NCI-H446 (cell line): ENCODE measurements at regions not wholly inside any gene's neighbourhood (a gene's known extent, or its start where the extent isn't known, plus 50 kb on each side); places are given as distances from the start of the nearest gene placed in this dataset.

Experiments
- DNase-seq, 2 experiments: peaks; one replicate each; lab custom pipeline; 2025; lab: John Stamatoyannopoulos, UW

DNA sequence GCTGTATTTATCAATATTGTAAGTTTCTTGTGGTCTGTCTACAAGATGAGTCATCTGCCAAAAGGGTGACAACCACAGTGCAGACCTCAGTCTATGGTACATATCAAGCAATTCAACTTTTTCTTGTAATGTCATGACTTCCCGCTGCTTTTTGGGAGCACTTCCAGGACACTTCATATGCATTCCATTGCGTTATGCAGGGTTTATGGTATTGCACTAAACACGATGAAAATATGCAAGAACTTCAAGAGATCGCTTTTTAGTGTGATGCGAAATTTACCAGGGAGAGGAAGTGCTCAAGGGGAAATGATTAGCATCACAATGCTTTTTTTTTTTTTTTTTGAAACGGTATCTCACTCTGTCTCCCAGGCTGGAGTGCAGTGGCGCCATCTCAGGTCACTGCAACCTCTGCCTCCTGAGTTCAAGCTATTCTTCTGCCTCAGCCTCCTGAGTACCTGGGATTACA is 166.5 kb downstream of the TFAP2A start:
- DNase-seq: no peak

DNA sequence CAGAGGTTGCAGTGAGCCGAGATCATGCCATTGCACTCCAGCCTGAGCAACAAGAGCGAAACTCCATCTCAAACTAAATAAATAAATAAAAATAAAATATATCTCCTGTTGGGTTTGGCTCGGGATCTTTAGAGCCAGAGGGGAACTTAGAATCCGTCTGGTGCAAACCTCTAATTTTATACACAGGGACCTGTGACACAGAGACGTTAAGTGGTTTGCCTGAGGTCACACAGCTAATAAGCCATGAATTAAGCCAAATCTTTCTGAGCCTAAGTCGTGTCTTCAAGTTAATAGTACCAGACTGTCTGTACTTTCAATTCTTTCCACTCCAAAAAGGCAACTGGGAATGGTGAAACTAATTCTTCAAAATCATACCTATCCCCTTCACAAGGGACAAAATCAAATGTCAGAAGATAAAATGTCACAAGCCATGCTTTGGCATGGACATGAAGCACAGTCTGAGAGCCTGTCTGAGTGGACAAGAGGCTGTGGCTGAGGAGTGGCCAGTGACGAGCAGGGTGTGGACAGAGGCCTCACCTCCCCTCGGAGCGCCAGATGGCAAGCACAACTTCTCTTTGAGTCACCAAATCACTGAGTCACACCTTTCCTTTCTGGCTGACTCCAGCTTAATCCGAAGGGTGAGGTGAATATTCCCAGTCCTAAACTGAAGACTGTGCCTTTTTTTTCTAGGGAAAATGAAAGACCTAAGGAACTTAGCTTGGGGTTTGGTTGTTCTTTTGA is 177.4 kb downstream of the TFAP2A start:
- DNase-seq: no peak

DNA sequence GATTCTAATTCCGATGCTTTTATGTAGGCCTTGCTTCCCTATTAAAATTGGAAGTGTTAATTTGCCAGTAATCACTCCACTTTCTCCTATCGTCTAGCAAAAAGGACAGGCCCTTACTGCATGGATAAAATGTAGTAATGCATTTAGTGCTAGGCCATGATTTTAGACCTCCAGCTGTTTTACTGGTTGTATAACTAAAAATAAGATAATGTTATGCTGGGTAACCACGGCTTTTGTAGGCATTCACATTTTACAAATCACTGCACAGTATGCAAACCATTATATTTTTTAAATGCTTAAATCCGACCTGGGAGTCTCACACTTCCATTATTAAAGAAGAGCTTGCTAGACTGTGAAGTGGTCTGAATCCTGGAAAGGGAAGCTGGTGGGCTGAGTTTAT is 179.5 kb downstream of the TFAP2A start:
- DNase-seq: no peak

DNA sequence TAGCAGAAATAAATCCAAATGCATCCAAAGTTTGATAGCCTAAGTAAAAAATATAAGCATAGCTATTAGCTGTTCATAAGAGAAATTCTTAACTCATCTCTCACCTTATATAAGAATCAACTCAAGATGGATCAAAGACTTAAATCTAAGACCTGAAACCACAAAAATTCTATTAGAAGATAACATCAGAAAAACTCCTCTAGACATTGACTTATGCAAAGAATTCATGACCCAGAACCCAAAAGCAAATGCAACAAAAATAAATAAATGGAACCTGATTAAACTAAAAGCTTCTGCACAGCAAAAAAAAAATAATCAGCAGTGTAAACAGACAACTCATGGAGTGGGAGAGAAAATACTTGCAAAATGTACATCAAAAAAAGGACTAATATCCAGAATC is 184.3 kb downstream of the TFAP2A start:
- DNase-seq: no peak

DNA sequence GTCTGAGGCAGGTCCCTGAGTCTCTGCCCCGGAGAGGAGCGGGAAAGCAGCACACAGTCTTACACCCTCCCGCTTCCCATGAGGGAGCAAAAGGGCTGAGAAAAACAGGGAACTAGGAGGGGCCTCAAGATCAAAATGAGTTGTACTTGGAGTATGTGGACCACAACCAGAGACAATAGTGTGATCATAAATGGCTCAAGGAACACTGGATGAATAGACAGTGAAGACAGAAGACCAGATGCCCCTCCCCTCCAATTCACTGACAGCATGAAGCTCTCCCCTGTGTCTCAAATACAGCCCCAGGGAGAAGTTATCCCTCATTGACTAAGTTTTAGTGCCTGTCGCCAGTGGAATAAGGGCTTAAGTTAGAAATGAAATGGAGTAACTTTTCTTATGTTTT is 191.0 kb downstream of the TFAP2A start:
- DNase-seq: no peak

DNA sequence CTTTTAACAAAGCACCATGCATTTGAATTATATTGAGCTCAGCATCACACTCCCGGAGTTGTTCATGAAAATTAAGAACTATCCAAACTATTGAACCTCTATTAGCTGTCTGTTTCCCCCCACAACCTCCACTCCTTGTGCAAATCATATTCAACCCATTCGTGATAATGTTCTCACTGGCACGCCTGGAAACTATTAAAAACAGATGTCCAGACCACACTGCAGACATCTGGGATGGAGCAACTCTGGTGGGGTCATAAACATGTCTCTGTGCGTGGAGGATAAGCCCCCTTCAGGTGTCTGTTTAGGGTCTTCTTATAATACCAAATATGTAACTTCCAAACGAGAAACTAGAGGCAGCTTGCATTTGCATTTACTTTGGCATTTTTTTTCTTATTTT is 193.7 kb downstream of the TFAP2A start:
- no peak for DNase-seq

DNA sequence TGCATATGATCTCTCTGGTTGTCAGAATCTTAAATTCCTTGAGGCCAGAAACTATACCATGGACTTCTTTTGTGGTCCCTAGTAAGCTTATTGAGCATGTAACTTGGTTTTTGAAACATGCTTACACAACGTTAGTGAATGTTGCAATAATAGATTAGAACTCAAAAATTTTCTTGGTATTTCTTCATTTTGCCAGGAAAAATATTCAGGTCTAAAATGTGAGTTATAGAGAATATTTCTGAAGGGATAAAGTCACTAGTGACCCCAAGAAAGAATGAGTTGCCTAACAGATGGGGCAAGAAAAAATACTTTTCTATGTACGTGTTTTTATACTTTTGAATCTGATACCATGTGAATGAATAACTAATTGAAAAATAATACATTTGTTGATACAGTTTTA is 195.4 kb downstream of the TFAP2A start:
- DNase-seq: no peak

DNA sequence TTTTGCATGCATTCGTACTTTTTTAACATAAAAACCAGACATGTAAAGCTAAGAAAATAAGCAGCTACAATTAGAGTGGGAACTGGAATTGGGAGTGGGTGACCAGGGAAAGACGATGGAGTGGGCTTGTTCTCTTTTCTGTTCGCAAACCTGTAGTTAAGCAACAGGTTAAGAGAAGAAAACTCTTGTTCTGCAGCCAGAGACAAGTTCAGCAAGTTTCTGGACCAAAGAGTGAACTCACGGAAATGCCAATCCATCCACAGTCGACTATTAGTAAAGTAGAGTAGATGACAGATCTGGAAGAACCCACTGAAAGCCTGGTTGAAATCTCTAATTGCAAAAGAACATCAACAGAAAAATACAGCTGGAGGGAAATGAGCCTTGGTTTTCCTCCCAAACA is 197.8 kb downstream of the TFAP2A start:
- no peak for DNase-seq

DNA sequence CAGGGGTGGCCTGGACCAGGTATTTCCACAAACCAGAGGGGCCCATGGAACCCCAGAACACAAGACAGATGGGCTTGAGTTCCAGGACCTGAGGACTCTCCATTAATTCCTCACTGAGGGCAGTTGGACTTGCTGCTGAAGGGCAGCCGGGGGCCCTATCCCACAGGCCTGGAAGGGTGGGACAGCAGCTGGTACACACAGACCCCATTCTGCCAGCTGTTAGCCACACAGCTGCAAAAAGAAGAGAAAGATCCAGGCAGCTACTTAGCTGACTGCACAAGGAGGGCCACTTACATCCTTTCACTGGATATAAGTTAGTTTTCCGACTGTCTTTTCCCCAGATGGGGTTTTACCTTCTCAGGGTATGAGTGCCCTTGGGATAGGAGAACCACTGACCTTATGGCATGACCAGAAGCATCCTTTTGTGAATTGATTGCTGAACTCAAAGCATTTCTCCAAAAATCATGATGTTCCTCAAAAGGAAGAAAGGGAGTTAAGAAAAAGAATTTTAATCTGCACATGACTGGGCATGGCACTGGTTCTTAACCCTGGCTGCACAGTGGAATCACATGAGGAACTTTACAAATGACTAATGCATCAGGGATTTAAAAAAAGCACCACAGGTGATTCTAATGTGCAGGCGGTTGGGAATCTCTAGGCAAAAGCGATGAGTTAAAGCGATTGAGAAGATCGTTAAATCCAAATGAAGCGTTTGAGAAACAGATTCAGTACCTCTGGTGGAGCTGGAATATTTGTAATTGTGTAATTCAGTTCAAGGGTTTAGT is 199.4 kb downstream of the TFAP2A start:
- DNase-seq: no peak

DNA sequence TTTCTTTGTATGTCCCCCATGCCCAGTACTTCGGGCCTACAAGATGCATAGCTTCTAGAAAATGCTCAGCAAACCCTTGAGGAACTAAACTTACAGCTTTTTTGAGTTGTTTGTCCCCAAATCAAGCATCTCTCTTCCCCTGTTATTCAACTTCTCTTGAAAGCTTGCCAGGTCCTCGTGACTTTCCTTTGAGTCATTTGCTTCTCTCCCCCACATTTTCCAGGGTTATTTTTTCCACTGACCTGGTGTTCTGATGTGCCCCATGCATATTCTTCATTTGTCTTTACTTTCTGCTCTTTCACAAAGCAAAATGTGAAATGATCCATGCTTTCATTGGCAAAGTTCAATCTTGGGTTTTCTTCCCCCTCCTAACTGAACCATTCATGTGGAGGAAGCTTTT is 204.8 kb downstream of the TFAP2A start:
- no peak for DNase-seq

DNA sequence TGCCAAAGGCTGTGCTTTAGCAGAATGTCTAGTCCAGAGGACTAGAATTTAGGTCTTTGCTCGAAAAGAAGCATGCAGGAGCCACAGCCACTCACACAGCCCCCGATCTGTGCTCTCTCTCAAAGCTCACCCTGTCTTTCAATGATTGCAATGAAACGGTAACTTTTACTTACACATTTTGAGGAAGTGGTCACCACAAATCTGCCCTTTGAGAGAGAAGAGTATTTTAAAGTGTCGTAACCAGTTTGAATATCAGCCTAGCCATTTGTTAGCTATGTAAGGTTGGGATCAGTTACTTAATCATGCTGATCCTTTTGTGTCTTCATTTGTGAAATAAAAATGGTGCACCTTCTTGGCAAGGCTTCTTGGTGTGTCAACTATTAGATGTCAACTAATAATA is 209.0 kb downstream of the TFAP2A start:
- DNase-seq: no peak

DNA sequence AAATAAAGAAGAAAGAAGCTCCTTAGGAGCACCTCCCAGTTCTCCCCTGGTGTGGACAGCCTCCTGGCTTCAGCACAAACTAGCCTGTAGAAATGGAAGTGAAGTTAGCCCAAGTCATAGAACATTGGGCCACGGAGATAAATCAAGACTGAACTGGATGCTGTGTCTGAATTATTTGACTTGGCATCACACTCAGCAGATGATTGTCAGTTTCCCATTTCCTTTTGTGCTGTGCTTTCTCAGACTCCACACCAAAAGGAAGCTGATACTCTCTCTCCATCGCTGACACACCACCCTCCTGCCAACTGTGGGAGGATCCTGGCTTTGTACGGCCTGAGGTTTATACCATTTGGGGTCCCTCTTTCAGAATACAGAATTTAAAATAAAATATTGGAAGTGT is 209.8 kb downstream of the TFAP2A start:
- DNase-seq: no peak

DNA sequence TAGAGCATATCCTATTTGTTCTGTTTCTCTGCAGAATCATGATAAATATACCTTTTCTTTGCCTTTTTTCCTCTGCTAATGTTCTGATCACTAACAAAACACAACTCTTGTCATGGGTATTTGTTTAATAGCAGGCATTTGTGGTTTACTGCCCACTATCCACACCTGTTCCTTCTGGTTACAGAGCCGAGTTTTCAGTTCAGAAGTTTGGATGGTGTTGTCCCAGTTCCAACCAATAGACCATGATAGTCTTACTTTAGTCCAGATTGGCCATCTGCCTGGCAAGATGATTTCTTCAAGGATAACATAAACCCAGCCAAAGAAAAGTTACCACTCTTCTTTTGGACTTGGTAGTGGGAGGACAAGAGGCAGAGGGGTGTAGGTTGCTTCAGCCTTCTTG is 211.2 kb downstream of the TFAP2A start:
- no peak for DNase-seq

DNA sequence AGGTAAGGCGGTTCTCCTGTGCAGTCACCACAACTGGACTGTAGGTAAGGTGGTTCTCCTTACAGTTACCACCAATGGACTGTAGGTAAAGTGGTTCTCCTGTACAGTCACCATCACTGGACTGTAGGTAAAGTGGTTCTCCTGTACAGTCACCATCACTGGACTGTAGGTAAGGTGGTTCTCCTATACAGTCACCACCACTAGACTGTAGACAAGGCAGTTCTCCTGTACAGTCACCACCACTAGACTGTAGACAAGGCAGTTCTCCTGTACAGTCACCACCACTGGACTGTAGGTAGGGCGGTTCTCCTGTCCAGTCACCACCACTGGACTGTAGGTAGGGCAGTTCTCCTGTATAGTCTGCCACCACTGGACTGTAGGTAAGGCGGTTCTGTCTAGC is 212.3 kb downstream of the TFAP2A start:
- no peak for DNase-seq

DNA sequence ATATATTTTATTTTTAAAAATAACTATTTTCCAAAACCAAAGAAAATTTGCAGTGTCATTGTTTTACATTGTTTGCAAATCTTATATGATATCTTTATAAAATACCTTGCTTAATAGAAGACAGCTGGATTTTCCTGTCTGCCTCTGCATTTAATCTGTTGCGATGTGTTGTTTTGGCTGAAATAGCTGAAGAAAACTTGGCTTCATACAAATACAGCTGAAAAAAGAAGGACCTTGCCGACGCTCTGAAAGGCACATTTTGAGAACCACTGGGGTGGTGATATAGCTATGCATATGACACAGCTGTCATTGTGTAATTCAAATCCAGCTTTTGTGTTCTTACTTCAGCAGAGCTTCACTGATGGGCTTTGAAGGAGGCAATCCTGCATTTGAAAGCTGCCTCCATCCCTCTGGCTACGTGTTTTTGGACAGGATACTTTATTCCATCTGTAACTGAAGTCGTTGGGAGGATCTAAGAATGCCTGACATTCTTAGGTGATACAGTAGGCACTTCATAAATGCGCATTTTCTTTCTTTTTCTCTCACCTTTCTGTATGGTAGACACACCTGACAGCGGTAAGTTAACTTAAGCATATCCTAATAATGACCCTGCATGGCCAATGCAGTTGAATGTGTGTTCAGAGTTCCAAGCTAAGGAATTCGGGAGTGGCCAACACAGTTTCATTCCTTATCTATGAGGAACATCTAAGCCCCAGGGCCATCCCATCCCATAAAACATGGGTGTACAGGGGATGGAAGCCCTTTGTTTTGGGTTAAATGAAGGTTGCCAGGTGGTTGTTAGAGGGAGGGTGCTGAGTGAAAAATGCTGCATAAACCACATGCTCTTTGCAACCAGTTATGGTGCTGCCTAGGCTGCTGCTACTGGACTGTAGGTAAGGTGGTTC is 213.0 kb downstream of the TFAP2A start:
- DNase-seq: no peak

DNA sequence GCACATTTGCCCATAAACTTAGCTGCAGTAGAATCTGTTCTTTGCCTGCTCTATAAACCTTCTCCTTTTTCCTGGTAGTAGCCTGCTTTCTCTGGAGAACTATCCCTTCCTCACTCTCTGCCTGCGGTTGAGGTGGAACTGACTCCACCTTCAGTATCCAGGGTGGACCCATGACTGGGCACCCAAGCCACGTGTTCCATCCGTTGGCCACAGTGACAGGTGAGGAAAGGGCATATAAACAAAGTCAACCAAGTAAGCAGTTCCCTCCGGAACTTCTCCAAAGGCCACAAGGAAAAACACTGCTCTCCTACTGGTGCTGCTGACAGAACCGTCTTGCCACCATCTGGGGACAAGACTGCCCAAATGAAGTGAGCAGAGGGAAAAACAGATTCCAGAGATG is 218.8 kb downstream of the TFAP2A start:
- DNase-seq: no peak

DNA sequence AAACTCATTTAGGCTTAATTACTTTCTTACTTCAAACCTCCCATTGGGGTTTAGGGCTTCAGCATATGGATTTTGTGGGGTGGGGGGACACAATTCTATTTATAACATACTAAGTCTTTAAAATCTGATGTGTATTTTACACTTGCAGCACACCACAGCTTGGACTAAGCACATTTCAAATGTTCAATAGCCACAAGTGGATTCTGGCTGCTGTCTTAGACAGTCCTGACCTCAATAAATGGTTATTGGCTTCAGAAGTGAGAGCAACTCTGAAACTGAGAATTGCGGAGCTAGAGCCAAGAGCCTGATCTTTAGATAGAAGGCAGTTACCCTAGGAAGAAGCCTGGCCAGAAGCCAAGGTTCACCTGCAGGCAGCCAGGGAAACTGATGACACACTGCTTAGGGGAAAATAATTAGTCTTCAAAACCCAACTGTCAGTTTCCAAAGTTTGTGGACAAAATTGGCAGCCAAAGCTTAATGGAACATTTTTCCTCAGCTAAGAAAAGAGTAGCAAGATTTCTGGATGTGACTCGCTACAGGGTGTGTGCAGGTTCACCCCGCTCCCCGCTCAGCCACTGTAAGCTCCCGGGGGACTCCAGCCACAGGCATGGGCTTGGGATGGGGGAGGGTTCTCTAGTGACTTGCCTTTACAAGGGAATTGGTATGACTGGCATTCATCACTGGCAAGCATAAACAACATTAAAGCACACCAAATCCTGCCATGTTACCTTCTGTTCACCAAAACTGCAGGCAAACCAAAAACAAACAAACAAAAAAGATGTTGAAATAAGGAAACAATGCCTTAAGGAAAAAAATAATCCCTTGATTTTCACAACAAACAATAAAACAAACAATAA is 219.8 kb downstream of the TFAP2A start:
- no peak for DNase-seq

DNA sequence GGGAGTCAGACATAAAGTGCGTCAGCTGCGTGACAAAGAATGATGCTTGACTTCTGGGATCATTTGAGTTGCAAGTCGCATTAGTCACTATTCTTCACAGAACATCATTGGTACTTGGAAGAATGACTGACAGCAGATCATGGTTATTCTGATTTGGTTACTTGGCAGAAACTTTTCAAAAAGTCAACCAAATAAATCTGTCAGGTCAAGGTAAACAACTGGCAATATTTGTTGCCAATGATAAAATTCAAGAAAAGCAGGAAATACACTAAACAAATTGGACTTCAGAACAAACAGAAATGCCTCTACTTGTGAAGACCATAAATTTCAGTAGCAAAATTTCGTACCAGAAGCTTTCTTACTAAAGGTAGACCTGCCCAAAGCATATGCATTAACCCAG is 221.6 kb downstream of the TFAP2A start:
- no peak for DNase-seq

DNA sequence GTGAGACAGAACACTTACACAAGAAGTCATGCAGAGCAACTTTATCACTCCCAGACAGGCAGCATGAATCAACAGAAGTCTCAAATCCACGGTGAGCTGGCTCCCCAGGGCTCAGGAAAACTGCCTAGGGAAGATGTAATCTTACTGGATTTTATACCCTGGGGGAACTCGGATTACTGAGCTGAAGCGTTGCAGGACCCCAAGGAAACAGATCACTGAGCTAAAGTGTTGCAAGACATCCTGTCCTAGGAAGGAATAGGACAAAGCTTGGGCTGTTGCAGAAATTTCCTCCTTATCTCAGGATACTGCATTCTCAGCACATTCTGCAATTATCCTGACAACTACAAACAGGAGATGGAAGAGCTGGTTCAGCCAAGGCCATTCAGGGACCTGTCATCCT is 224.8 kb downstream of the TFAP2A start:
- no peak for DNase-seq

DNA sequence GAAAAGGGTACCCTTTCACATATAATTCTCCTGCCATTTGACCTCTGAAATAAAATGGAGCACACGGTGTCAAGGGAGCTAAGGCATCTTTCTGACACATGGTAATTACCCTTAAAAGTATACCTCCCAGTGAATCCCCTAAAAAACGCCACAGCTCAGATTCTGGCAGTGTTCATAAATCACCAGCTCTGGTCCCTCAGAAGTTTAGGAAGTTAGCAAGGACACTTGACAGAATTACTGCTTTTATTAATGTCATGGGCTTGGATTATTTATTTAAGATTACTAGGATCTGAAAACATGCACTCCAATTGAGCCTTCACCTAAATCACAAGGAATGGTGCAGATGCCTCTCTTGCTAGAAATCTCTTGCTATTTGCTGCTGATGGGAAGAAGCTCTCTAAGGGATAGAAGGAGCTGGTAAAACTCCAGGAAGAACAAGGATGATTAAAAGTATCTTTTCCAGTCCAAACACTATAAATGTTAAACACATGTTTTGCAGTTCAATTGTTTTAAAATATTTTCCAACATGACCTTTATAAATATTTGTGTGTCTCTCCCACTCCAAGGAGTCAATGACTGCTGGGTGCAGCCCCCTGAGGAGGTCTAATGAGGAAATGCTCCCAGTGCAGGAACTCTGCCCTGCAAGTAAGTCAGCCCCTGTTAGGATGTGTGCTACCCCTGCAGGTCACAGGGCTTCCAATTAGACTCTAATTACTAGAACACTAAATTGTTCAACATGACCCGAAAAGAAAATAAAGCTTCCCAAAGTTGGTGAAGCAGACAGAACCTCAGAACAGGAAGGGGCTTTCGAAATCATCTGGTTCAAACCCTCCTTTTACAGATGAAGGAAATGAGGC is 230.3 kb downstream of the TFAP2A start:
- DNase-seq: no peak
